Transverse colon (tissue), 3 donors: ENCODE measurements at regions not wholly inside any gene's neighbourhood (a gene's known extent, or its start where the extent isn't known, plus 50 kb on each side); places are given as distances from the start of the nearest gene placed in this dataset.

Experiments used
- CTCF ChIP-seq, 5 experiments: fragments of 200-600 bp in 3 of 5; fragments of 450-650 bp in 2 of 5; sonication (generic) in 3 of 5; IDR thresholded peaks; 1 replicate in 2 of 5; 2 replicates in 3 of 5; pipeline ENCODE4 v1.5.1; 2016 to 2017; ENCODE audit warnings: antibody characterized with exemption in 5 of 5, inconsistent platforms in 3 of 5, mild to moderate bottlenecking in 2 of 5, moderate library complexity in 1 of 5
- POLR2A ChIP-seq: fragments of 450-650 bp; IDR thresholded peaks from one replicate; pipeline ENCODE4 v1.6.1; 2016; ENCODE audit warnings: antibody characterized with exemption, mild to moderate bottlenecking, moderate library complexity

- TF ChIP-seq POLR2A (no peak), CTCF (IDR thresholded peaks at IDR 0.05) (no peak)
These were observed 158.8 kb upstream of the SPEF2 start for GRCh38 chr5:35458824-35459207.
